H9 (cell line): ENCODE measurements at regions not wholly inside any gene's neighbourhood (a gene's known extent, or its start where the extent isn't known, plus 50 kb on each side); places are given as distances from the start of the nearest gene placed in this dataset.

Source experiments
- DNase-seq: peaks from one replicate; pipeline ENCODE4 v3.0.0-alpha.2; 2017
- H2AFZ ChIP-seq: one replicate; pipeline ENCODE4 v1.6.1; 2013; ENCODE audit warnings: mild to moderate bottlenecking, low read length, control low read depth, moderate library complexity
- H2AK5ac ChIP-seq: 2 replicates; pipeline ENCODE4 v1.6.1; 2013; ENCODE audit warnings: low read length, control low read depth, mixed read lengths; ENCODE audit not compliant: insufficient read length
- H2BK120ac ChIP-seq: one replicate; pipeline ENCODE4 v1.6.1; 2013; ENCODE audit warnings: low read depth, mild to moderate bottlenecking, low read length, control low read depth, inconsistent platforms; ENCODE audit not compliant: poor library complexity, severe bottlenecking
- H2BK12ac ChIP-seq: 2 replicates; pipeline ENCODE4 v1.6.1; 2013; ENCODE audit warnings: low read length, control low read depth, mixed read lengths, low read depth; ENCODE audit not compliant: insufficient read length
- H2BK15ac ChIP-seq: 2 replicates; pipeline ENCODE4 v1.6.1; 2013; ENCODE audit warnings: low read depth, low read length, control low read depth
- H2BK20ac ChIP-seq: one replicate; pipeline ENCODE4 v1.6.1; 2013; ENCODE audit warnings: low read depth, mild to moderate bottlenecking, low read length, control low read depth, inconsistent platforms; ENCODE audit not compliant: poor library complexity, severe bottlenecking
- H2BK5ac ChIP-seq: 2 replicates; pipeline ENCODE4 v1.6.1; 2013; ENCODE audit warnings: low read length, control low read depth, mixed read lengths; ENCODE audit not compliant: insufficient read length
- H3K14ac ChIP-seq: 2 replicates; pipeline ENCODE4 v1.6.1; 2013; ENCODE audit warnings: low read length, control low read depth; ENCODE audit not compliant: insufficient read depth
- H3K18ac ChIP-seq: 2 replicates; pipeline ENCODE4 v1.6.1; 2013; ENCODE audit warnings: low read depth, mild to moderate bottlenecking, mixed read lengths, low read length, control low read depth; ENCODE audit not compliant: insufficient read length
- H3K23ac ChIP-seq: 2 replicates; pipeline ENCODE4 v1.6.1; 2013; ENCODE audit warnings: low read length, control low read depth, mixed read lengths, low read depth; ENCODE audit not compliant: insufficient read length
- H3K23me2 ChIP-seq: 2 replicates; pipeline ENCODE4 v1.6.1; 2013; ENCODE audit warnings: low read depth, mild to moderate bottlenecking, mixed read lengths, low read length, control low read depth; ENCODE audit not compliant: insufficient read length, poor library complexity, severe bottlenecking
- H3K27ac ChIP-seq: 2 replicates; pipeline ENCODE4 v1.5.1; 2013; ENCODE audit warnings: low read length, control low read depth, mixed read lengths, low read depth; ENCODE audit not compliant: insufficient read length
- H3K27me3 ChIP-seq: 2 replicates; pipeline ENCODE4 v1.6.1; 2013; ENCODE audit warnings: low read length, control low read depth, inconsistent platforms; ENCODE audit not compliant: insufficient read depth
- H3K4ac ChIP-seq: 2 replicates; pipeline ENCODE4 v1.6.1; 2013; ENCODE audit warnings: low read depth, mild to moderate bottlenecking, control low read depth, inconsistent platforms, low read length, moderate library complexity
- H3K4me1 ChIP-seq: 2 replicates; pipeline ENCODE4 v1.6.1; 2013; ENCODE audit warnings: low read length, control low read depth, inconsistent platforms; ENCODE audit not compliant: insufficient read depth
- H3K4me2 ChIP-seq: 2 replicates; pipeline ENCODE4 v1.6.1; 2013; ENCODE audit warnings: low read length, control low read depth, mixed read lengths; ENCODE audit not compliant: insufficient read length, insufficient read depth
- H3K56ac ChIP-seq: 2 replicates; pipeline ENCODE4 v1.6.1; 2013; ENCODE audit warnings: low read depth, mild to moderate bottlenecking, mixed read lengths, low read length, control low read depth; ENCODE audit not compliant: insufficient read length
- H3K79me1 ChIP-seq: 2 replicates; pipeline ENCODE4 v1.6.1; 2013; ENCODE audit warnings: low read depth, mild to moderate bottlenecking, moderate library complexity, low read length, control low read depth, inconsistent platforms; ENCODE audit not compliant: insufficient read depth, poor library complexity, severe bottlenecking
- H3K79me2 ChIP-seq: 2 replicates; pipeline ENCODE4 v1.6.1; 2013; ENCODE audit warnings: low read length, control low read depth, inconsistent platforms; ENCODE audit not compliant: insufficient read depth
- H3K9ac ChIP-seq: 2 replicates; pipeline ENCODE4 v1.6.1; 2013; ENCODE audit warnings: low read length, control low read depth, mixed read lengths; ENCODE audit not compliant: insufficient read length; ENCODE audit errors: extremely low read depth
- H3K9me3 ChIP-seq: one replicate; pipeline ENCODE4 v1.6.1; 2013; ENCODE audit warnings: low read depth, low read length, inconsistent platforms; ENCODE audit not compliant: control insufficient read depth
- H3T11ph ChIP-seq: one replicate; pipeline ENCODE4 v1.6.1; 2013; ENCODE audit warnings: mild to moderate bottlenecking, low read length, control low read depth, inconsistent platforms
- H4K20me1 ChIP-seq: one replicate; pipeline ENCODE4 v1.6.1; 2013; ENCODE audit not compliant: control insufficient read depth, insufficient read length, insufficient read depth
- H4K5ac ChIP-seq: 2 replicates; pipeline ENCODE4 v1.6.1; 2013; ENCODE audit warnings: low read depth, mild to moderate bottlenecking, mixed read lengths, low read length, control low read depth; ENCODE audit not compliant: insufficient read length
- H4K8ac ChIP-seq: replicated peaks from 2 replicates; pipeline ENCODE4 v1.6.1; 2013; ENCODE audit warnings: low read length, control low read depth, mixed read lengths, low read depth; ENCODE audit not compliant: insufficient read length
- H4K91ac ChIP-seq: 2 replicates; pipeline ENCODE4 v1.6.1; 2013; ENCODE audit warnings: low read depth, mild to moderate bottlenecking, moderate library complexity, mixed read lengths, low read length, control low read depth; ENCODE audit not compliant: insufficient read length
- H3K27ac Mint-ChIP-seq, 3 experiments: 2 replicates in 2 of 3; 3 replicates in 1 of 3; pipeline ENCODE4 v1.8.0; 2020 to 2021; ENCODE audit warnings: mixed read lengths in 3 of 3, mild to moderate bottlenecking in 1 of 3, moderate library complexity in 1 of 3
- H3K27me3 Mint-ChIP-seq: 2 replicates; pipeline ENCODE4 v1.8.0; 2021; ENCODE audit warnings: low read depth, mild to moderate bottlenecking, moderate library complexity, mixed read lengths
- H3K36me3 Mint-ChIP-seq, 3 experiments: 2 replicates in 2 of 3; 3 replicates in 1 of 3; pipeline ENCODE4 v1.8.0; 2020 to 2021; ENCODE audit warnings: low read depth in 3 of 3, mixed read lengths in 3 of 3; ENCODE audit not compliant: insufficient read depth in 1 of 3
- H3K4me1 Mint-ChIP-seq, 2 experiments: 2 replicates each; pipeline ENCODE4 v1.8.0; 2020; ENCODE audit warnings: mixed read lengths in 2 of 2
- H3K4me3 Mint-ChIP-seq, 2 experiments: 2 replicates in 1 of 2; 3 replicates in 1 of 2; pipeline ENCODE4 v1.8.0; 2020 to 2021; ENCODE audit warnings: mild to moderate bottlenecking in 2 of 2, mixed read lengths in 2 of 2, moderate library complexity in 1 of 2
- H3K9me3 Mint-ChIP-seq, 2 experiments: 2 replicates in 1 of 2; 3 replicates in 1 of 2; pipeline ENCODE4 v1.8.0; 2020; ENCODE audit warnings: mild to moderate bottlenecking in 2 of 2, mixed read lengths in 2 of 2, moderate library complexity in 1 of 2
- CTCF ChIP-seq: fragments of 200-600 bp; sonication (generic); conservative IDR thresholded peaks from 3 replicates; pipeline ENCODE4 v1.8.0; 2021; ENCODE audit warnings: antibody characterized with exemption, mild to moderate bottlenecking
- WGBS: extraction: QIAGEN DNeasy Blood & Tissue Kit; methylation state at CpG from one replicate; pipeline ENCODE4 v1.1.7; 2013; ENCODE audit warnings: missing lambda C conversion rate, low lambda C conversion rate, mixed read lengths; ENCODE audit not compliant: insufficient read length; ENCODE audit errors: extremely low coverage; 5-methylcytosine and 5-hydroxymethylcytosine counted together

GRCh38 chr14:85281921-85282320, 248.0 kb upstream of the FLRT2 start:
- H3K27ac ChIP-seq = no peak overlapping the region
- H2BK5ac ChIP-seq = no peak overlapping the region
- H3T11ph ChIP-seq = no peak overlapping the region
- H3K23ac ChIP-seq = no peak overlapping the region
- no peaks in the 10 kb centered on the region for H3K9me3 ChIP-seq
- H4K91ac ChIP-seq = no peak overlapping the region
- H2AK5ac ChIP-seq = no peak overlapping the region
- H3K56ac ChIP-seq = no peak overlapping the region
- no peak overlapping the region for H3K9ac ChIP-seq
- H2BK12ac ChIP-seq = no peak overlapping the region
- no peak overlapping the region for H2BK15ac ChIP-seq
- H3K9me3 Mint-ChIP-seq = no peaks in the 10 kb centered on the region
- no peaks in the 10 kb centered on the region for H3K23me2 ChIP-seq
- no peaks in the 10 kb centered on the region for H3K79me1 ChIP-seq
- no peak for DNase-seq
- H3K79me2 ChIP-seq = no peaks in the 10 kb centered on the region
- no peaks in the 10 kb centered on the region for H3K27me3 Mint-ChIP-seq
- H3K4me2 ChIP-seq = no peak overlapping the region
- H4K5ac ChIP-seq = no peak overlapping the region
- WGBS = no CpG with 5 or more reads among the region's 3 CpGs
- H3K36me3 Mint-ChIP-seq = no peaks in the 10 kb centered on the region
- no peak overlapping the region for H4K8ac ChIP-seq
- H3K14ac ChIP-seq = no peak overlapping the region
- no peaks in the 10 kb centered on the region for H3K4me1 ChIP-seq
- no peak overlapping the region for H3K4ac ChIP-seq
- no peak for TF ChIP-seq CTCF
- no peak overlapping the region for H3K4me3 Mint-ChIP-seq
- no peak overlapping the region for H3K27ac Mint-ChIP-seq
- H2BK20ac ChIP-seq = no peak overlapping the region
- H2AFZ ChIP-seq = no peak overlapping the region
- H3K4me1 Mint-ChIP-seq = peaks cover 0 to 4% of the 10 kb centered on the region in 2 experiments; a peak in 1 of 4 replicates
- H3K18ac ChIP-seq = no peak overlapping the region
- no peak overlapping the region for H2BK120ac ChIP-seq
- H4K20me1 ChIP-seq = no peaks in the 10 kb centered on the region
- no peaks in the 10 kb centered on the region for H3K27me3 ChIP-seq
